ENCODE measurements at regions not wholly inside any gene's neighbourhood (a gene's known extent, or its start where the extent isn't known, plus 50 kb on each side); places are given as distances from the start of the nearest gene placed in this dataset.
A peak's percentile ranks its signal among the peaks of the same experiment; 100 is the strongest.
"Not testable (repeated sequence)": the region's sequence is repeated elsewhere in the genome, so short reads cannot be mapped to it uniquely, and the experiment has no call there.

DNA sequence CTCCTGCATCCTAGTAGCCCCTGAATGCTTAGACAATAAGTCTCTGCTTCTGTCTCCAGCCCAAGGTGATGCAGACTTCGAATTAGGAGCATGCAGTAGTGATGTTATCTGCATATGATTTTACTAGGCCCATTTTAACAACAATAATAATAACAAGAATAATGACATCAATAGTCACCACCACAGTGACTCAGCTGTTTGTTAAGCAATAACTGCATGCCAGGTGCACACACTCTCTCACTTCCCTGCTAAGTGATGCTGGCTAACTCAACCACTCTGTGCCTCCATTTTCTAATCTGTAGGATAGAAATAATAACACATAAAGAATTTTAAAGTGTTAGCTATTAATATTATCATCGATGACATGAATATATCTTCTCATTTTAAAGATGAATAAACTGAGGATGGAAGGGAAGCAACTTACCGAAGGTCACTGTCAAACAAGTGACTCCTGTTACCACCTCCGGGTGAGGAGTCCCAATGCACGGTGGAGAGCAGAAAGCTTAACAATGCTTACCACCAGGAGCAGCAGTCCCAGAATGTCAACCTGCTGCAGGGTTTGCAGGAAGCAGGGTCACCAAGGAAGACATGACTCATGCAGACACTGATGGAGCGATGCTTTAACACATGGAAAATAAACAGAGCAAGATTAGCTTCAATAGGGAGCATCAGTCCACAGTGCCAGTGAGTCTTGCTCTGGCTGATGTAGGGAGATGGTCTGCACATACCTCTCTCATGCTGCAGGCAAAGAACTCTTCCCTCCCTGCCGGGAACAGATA lies 290.2 kb downstream of the SPATA17 start:
- no peak for DNase-seq (ENCODE audit: low read depth in 2 of 2)

DNA sequence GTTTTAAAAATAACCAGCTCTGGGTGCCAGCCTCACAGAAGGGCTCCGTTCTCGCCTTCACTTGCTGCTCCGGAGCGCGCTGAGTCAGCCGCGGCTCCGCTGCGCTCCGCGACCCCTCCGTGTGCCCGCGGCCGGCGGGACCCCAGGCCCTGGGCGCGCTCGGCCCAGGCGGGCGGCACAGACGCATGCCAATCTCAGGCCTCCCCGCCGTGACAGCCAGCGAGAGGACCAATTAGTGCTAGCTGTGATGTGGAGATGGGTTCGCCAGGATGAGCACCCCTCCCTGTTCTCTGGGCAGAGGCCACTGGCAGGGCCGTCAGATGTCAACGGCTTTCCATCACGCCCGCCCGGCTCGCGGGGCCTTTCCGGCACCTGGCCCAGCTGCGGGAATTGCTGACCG lies 293.8 kb downstream of the SPATA17 start:
- DNase-seq (ENCODE audit: low read depth in 2 of 2): no peak

DNA sequence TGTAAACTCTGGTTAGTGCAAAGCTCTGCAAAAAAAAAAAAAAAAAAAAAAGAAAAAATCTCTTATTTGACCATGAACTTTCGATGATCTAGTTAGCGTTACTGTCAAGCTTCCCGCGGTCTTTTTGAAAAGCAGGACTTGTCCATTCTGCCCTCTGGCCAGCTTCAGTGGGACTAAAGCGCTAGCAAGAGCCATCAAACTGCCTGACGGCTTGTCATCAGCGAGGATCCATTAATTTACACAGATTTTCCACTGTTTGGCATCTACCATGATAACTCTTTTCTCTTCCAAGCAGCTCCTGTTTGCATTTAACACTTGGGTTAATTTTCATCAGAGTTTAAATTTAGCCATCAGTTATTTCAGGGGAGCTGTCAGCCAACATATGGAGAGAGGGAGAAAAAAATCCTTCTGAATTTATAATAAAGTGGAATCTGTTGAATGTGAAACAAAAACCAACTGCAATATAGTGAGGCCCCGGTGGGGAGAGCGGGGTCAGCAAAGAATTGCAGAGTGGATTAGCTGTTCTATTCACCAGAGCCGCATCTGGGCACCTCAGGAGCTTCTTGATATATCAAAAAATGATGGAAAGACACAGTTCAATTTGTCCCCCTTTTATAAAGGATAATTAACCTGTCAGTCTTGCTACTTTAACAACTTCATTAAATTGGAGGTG lies 298.2 kb downstream of the SPATA17 start:
- DNase-seq (ENCODE audit: low read depth in 2 of 2): no peak

DNA sequence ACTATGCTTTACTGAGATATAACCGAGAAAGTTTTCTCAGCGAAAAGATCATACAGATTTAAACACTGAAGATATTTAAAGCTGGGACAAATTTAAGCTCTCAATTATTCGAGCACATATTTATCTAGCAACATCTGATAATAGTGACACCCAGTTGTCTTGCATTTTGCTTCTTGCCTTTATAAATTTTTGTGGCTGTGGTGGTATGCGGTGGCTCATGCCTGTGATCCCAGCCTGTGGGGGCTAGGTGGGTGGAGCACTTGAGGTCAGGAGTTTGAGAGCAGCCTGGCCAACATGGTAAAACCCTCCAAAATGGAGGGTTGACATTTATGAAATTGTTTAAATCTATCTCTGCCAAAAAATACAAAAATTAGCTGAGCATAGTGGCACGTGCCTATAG lies 312.2 kb downstream of the SPATA17 start:
- DNase-seq (ENCODE audit: low read depth in 2 of 2): no peak

DNA sequence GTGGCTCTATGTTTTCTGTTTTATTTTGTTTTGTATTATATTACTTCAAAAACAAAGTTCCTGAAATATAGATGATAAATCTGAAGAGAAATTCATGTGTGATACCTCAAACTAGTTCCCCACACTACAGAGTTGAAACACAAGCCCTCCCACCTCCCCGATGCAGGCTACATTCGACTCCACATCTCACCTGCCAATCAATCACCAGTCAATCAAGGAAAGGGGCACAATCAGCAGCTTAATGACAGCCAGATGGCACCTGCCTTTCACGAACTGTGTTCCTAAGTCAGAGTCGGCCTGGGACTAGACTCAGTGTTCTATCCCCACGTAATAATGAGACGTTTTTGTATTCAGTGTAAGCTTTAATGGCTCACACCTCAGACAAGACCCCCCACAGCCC lies 313.4 kb downstream of the SPATA17 start:
- DNase-seq (ENCODE audit: low read depth in 2 of 2): no peak

DNA sequence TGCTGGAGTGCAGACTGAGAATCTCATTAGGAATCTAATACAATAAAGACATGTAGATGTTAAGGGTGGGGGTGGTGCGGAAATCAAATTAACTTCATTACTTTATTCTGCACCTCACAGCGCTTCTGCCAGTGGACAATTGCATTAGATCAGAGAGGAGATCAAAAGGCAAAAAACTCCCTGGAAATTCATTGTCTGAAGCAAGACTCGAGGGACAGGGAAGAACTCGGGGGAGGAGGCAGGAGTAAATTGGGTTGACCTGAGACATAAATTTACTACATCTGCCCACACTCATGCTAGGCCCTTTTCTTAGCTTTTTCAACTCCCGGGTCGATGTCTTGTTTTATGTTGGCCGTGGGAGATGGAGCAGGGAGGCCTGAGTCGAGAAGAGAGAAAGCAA lies 315.4 kb downstream of the SPATA17 start:
- no peak for DNase-seq (ENCODE audit: low read depth in 2 of 2)

DNA sequence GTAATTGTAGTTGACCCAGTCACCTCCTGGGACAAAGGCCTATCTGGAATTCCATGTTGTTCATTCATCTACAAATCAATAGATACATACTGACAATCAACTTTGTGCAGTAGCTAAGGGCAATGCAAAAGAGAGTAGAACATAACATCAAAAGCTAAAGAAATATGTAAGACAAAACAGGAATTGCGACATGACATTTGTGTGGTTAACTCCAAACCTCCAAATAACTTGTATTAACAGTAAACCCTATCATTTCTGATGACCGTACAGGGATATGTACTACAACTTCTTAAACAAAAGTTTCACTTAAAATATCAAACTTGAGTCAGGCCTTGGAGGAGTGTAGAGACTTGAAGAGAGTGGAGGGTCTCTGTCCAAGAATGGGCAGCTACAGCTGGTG lies 317.6 kb downstream of the SPATA17 start:
- peak in 1 of 2 experiments; percentile 5 for DNase-seq (ENCODE audit: low read depth in 2 of 2)

DNA sequence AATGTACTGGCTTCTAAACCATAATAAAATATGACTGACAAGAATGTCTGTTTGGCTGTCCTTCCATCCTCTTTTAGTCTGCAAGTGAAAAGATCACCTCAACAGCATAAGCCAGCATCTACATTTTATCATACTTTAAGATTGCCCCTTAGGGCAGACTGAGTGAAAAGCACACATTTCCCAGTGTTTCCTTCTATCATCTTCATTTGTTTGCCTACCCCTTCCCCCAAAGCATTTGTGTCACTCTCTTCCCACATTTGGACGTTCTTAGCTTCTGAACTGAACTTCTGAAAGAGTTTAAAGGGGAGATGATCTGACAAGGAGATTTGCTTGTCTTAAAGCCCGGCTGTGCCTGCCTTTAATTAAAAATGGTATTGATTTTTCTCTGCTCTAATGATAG lies 322.2 kb downstream of the SPATA17 start:
- DNase-seq (ENCODE audit: low read depth in 2 of 2): no peak

DNA sequence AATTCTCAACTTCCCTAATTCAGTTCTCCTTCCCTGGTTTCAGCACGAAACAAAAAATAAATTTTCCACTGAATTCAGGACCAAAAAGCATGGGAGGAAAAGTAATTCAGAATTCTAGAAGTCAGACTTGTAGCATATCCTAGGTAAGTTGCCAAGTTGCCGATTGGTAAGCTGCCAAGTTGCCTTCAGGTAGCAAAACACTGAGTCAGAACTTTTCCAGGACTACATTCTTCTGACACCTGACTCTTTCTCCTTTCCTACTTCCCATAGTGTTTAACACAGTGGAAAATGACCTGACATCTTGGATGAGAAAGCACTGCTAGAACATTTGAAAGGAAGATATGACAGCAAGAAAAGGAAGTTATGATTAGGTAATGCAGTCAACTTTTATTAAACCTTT lies 322.8 kb downstream of the SPATA17 start:
- DNase-seq (ENCODE audit: low read depth in 2 of 2): no peak

DNA sequence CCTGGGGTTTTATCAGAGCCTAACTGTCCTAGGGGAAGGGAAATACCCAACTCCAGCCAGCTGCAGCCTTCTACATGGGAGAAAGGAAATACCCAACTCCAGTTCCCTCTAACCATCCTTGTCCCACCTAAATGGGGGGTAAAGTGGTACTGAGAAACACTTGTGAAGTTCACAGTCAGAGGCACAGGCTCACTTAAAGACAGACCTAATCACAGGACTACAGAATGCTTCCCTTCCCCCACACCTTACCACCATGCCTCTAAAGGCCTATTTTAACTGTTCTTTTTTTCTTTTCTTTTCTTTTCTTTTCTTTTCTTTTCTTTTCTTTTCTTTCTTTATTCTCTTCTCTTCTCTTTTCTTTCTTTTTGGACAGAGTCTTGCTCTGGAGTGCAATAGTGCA lies 324.6 kb downstream of the SPATA17 start:
- DNase-seq (ENCODE audit: low read depth in 2 of 2): no peak

DNA sequence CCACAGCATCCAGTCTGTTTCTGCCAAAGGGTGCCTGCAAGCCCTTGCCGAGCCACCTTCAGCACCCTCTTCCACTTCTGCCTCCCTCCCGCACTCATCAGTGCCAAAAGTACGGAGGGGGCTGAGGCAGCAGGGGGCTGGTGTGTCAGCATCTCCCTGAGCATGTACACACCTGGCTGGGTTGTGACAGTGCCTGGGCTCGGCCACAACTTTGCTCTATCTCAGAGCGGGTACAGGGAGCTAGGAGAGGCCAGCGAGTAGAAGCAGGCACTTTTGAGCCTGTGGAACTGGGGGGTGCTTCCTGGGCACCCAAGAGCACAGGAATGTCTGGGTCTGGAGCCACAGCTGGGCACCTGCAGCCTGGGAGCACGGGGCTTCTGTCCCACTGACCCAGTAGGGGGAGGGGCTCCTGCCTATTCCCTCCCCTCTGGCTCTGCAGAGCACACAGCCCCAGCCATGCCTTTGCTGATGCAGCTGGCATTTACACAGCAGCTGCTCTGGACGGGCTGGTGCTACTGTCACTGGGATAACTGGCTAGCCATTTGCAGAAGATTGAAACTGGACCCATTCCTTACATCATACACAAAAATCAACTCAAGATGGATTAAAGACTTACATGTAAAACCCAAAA lies 319.8 kb upstream of the RRP15 start:
- DNase-seq (ENCODE audit: low read depth in 2 of 2): no peak

DNA sequence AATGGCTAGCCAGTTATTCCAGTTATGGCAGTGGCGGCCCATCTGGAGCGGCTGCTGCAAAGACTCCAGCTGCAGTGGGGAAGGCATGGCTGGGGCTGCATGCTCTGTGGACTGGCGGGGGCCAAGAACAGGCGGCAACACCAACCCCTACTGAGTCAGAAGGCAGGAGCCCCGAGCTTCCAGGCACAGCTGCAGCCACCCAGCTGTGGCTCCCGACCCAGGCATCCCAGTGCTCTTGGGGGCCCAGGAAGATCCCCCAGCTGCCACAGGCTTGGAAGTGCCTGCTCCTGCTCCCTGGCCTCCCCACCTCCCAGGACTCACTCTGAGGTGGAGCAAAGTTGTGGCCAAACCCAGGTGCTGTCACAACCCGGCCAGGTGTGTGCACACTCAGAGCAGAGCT lies 317.0 kb upstream of the RRP15 start:
- DNase-seq (ENCODE audit: low read depth in 2 of 2): no peak

DNA sequence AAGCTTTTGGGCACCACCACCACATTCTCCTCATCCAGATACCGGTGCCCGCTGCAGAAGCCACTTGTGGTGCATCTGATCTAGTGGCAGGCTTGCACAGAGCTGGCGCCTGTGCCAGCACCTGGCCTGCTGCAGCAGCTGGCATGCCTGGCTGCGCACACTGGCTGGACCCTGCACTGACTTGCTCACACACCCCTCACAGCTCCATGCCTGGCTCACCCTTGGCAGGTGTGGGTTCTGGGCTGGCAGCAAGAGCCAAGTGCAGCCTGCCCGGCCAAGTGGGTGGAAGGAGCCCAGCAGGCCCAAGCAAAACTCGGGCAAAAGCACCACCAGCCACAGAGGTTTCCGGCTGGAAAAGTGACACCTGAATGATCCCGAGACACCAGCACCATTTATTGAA lies 315.7 kb upstream of the RRP15 start:
- DNase-seq (ENCODE audit: low read depth in 2 of 2): no peak

DNA sequence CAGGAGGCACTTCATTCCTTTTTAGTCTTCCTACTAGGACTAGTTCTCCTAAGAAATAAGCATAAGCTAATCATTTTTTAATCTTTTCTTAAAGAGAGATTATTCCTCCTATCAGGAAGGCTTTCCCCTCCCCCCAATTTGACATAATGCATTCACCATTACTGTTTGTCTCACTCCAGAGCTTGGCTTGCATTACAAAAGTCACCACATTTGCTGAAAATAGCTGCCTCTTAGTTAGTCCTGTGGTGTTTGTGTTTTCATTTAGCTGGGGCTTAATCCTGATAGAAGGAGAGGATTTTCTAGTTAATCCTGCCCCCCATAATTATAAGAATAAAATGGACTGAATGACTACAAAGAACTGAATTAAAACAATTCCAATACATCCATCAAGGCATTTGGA lies 307.1 kb upstream of the RRP15 start:
- DNase-seq (ENCODE audit: low read depth in 2 of 2): no peak

DNA sequence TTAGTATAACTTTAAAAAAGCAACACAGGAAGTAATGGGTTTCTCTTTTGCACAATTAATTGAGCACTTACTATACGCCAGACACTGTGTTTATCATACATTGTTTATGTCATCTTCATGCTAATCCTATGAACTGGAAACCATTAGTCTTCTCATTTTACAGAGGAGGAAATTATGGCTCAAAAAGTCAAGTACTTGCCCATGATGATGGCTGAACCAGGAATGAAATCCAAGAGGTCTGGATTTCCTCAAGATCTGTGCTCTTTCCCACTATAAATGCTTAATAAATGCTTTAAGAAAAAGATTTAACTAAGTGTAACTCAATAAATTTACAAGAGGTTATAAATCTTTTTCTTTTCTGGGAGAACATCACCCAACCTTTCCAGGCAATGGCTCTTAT lies 303.7 kb upstream of the RRP15 start:
- no peak for DNase-seq (ENCODE audit: low read depth in 2 of 2)

DNA sequence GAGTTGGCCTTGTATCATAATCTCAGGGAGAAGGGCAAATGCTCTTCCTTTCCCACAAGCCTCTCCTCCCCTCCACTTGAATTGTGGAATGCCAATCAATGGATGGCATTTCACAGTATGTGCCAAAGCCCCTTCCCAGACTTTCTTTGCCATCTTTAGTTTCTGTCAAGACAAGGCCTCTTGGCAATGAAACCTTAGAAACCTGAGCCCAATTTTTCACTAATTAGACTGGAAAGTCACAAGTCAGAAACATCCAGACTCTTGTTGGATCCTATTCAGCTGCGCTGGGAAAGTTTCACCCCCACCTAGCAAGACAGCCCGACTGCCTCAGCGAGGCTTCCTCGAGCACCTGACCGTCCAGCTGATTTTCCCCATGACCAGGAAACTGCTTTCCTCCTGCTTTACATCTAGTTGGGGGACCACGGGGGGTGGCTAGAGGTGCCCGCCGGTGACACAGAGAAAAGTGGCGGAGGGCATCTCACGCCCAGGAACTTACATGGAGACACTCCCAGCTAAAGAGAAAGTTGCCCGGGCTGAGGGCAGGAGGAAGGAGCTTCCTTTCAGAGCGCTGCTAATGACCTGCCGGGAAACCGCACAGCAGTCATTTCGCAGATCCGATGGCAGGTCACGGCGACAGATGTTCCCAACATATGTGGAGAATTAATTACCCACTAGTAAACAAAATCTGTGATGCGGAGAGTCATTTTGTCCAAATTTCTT lies 302.6 kb upstream of the RRP15 start:
- no peak for DNase-seq (ENCODE audit: low read depth in 2 of 2)

DNA sequence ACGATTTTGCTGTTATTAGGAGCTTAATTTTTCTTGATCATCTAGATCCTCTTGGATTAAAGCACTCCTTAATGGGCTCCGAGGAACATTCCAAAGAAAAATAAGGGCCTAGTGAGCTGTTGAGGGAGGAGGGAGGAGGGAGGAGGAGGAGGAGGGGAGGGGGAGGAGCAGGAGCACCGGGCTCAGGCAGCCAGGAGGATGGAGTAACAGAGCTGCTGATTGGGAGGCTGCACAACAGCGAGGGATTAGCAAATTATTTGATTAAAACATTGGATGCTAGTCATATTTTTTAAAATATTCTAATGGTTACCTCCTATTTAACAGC lies 302.1 kb upstream of the RRP15 start:
- DNase-seq (ENCODE audit: low read depth in 2 of 2): no peak

DNA sequence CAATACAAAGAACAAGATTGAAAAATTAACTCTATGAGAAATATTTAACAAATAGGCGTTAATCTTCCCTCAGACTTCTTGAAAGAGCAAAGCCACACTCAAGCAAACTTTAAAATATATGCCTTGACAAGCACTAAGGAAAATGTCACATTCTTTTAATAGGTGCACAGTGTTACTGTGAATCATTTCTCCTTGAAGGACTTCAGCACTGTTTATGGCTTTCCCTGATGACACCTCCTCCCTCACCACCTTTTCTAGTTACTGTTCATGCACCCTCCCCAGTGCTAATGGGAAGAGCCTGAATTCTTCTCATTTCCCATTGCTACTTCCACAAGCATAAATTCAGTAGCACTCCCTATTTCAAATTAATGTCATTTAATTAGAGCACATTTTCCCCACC lies 299.5 kb upstream of the RRP15 start:
- no peak for DNase-seq (ENCODE audit: low read depth in 2 of 2)

DNA sequence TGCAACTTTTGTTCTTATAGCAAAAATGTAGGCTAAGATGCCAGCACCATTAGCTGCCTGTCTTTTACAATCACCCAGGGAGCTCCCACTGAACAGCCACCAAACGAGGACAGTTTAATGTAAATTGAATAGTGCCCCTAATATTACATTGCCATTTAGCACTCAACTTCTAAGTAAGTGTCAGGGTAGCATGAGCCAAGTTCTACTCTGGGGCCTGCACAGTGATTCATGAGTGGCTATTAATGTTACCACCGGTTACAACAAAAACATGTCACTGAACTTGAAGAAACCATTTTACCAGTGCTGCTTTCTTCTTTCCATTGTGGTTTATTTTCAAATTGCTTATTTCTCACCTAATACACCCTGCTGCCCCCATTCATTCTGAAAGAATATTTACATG lies 295.6 kb upstream of the RRP15 start:
- no peak for DNase-seq (ENCODE audit: low read depth in 2 of 2)

DNA sequence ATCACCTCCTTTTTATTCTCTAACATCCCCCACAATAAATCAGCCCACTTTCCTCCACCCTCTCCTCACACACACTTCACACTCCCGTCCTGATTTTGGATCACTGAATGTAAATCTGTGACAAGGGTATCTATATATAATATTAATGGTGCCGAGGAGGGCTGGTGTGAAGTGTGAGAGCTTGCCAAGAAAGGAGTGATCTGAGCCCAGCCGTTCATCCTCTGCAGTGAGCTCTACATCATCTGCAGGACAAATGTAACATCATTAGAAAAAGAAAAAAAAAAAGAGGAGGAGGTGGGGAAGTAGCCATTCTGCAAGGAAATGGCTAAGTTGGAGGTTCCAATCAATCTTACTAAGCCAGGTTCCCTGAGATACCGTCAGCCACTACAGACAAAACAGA lies 291.7 kb upstream of the RRP15 start:
- no peak for DNase-seq (ENCODE audit: low read depth in 2 of 2)

DNA sequence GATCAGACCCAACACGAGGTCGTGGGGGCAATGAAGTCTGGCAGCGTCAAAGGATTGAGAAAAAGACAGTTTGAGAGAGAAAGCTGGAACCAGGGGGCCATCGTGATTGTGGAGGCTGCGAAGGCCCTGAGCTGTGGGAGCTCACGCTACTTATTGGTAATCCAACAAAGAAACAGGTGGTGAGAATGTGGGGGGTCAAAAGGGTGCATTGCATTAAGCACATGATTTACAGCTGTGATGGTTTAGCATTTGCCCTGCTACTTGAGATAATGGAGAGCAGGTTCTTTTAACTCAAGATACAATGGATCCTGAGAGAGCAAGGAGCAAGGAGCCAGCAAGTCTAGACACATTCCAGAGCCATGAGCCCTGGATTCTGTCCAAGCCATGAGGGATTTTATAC lies 276.8 kb upstream of the RRP15 start:
- not testable (repeated sequence) for DNase-seq (ENCODE audit: low read depth in 2 of 2)

DNA sequence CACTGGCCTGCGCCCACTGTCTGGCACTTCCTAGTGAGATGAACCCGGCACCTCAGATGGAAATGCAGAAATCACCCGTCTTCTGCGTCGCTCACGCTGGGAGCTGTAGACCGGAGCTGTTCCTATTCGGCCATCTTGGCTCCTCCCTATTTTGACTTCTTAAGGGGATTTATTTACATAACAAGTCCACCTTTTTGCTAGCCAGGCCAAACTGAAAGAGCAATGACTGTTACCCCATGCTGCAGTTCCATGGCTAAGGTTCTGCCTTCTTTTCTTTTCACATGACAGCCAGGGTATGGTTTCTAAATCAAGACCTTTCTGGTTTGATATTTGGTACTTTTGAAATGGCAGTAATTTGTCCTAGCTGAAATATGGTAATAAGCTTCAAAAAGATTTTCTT lies 270.0 kb upstream of the RRP15 start:
- DNase-seq (ENCODE audit: low read depth in 2 of 2): not testable (repeated sequence)

All from fibroblast of skin of left biceps (primary cell).